MCF 10A (cell line): ENCODE measurements at regions not wholly inside any gene's neighbourhood (a gene's known extent, or its start where the extent isn't known, plus 50 kb on each side); places are given as distances from the start of the nearest gene placed in this dataset.

Experiments
- BruUV-seq: library from RNA; stranded (reverse); fragments of 400-500 nt; replicated peaks from 2 replicates; lab custom pipeline; 2021; lab: Mats Ljungman, UMichigan
- CTCF ChIA-PET: fragments of 300-600 bp; sonication (Branson Sonifier 250); formaldehyde crosslinking; extraction: SDS; loops from one replicate; lab custom pipeline; 2021; ENCODE audit warnings: antibody characterized with exemption, inconsistent platforms; lab: Yijun Ruan, JAX
- POLR2A ChIA-PET: fragments of 300-600, 350-650 bp; sonication (Branson Sonifier 250); formaldehyde crosslinking; extraction: SDS; loops from one replicate; lab custom pipeline; 2020; ENCODE audit warnings: antibody characterized with exemption, inconsistent platforms; lab: Yijun Ruan, JAX
- DNase-seq: peaks from one replicate; pipeline ENCODE4 v3.0.0-alpha.2; 2018; ENCODE audit not compliant: unreplicated experiment
- H3K27ac Mint-ChIP-seq: one replicate; pipeline ENCODE4 v1.8.0; 2022; ENCODE audit warnings: mild to moderate bottlenecking, low read depth, mixed read lengths; ENCODE audit not compliant: unreplicated experiment
- H3K27me3 Mint-ChIP-seq: one replicate; pipeline ENCODE4 v1.8.0; 2022; ENCODE audit warnings: mixed read lengths; ENCODE audit not compliant: insufficient read depth, unreplicated experiment
- H3K36me3 Mint-ChIP-seq: one replicate; pipeline ENCODE4 v1.8.0; 2022; ENCODE audit warnings: mild to moderate bottlenecking, moderate library complexity, mixed read lengths; ENCODE audit not compliant: insufficient read depth, unreplicated experiment
- H3K4me1 Mint-ChIP-seq: one replicate; pipeline ENCODE4 v1.8.0; 2022; ENCODE audit warnings: mixed read lengths; ENCODE audit not compliant: insufficient read depth, unreplicated experiment
- H3K4me3 Mint-ChIP-seq: one replicate; pipeline ENCODE4 v1.8.0; 2022; ENCODE audit warnings: mild to moderate bottlenecking, moderate library complexity, mixed read lengths; ENCODE audit not compliant: unreplicated experiment
- H3K9me3 Mint-ChIP-seq: one replicate; pipeline ENCODE4 v1.8.0; 2022; ENCODE audit warnings: mixed read lengths; ENCODE audit not compliant: unreplicated experiment
- CTCF ChIP-seq: fragments of 200-600 bp; IDR thresholded peaks from one replicate; pipeline ENCODE4 v1.8.0; 2022; ENCODE audit warnings: antibody characterized with exemption, mild to moderate bottlenecking; ENCODE audit not compliant: unreplicated experiment
- intact Hi-C: fragments of 100-400 bp; cut with micrococcal nuclease; formaldehyde crosslinking; loops from 2 replicates; pipeline ENCODE4 v1.14.1; 2022

- DNase-seq = no peak
- ChIA-PET POLR2A (interaction anchor here (0.9 to 1.3 kb wide), 3 partner anchors 10 to 312 kb away, joined by 3 to 4 read pairs (median 3); partner anchors contain the start of gene TGFBR2), CTCF (interaction anchor here (1.0 kb wide), 1 partner anchor 8 kb away, joined by 3 read pairs; no protein-coding TSS in a partner anchor)
- Mint-ChIP-seq H3K27ac (no peak overlapping the region), H3K4me3 (no peak overlapping the region), H3K9me3 (peaks cover 7% of the 10 kb centered on the region), H3K36me3 (no peaks in the 10 kb centered on the region), H3K4me1 (peaks cover 23% of the 10 kb centered on the region), H3K27me3 (no peaks in the 10 kb centered on the region)
- intact Hi-C loops = no loop called here
- no TSS peak for BruUV-seq
- no peak for TF ChIP-seq CTCF
Measured at GRCh38 chr3:30294241-30294667, 312.1 kb upstream of the TGFBR2 start.

- no TSS peak for BruUV-seq
- peaks cover 36% of the 10 kb centered on the region for H3K4me1 Mint-ChIP-seq
- intact Hi-C loops = no loop called here
- POLR2A ChIA-PET = interaction anchor here (1.0 to 1.2 kb wide), 2 partner anchors 9 to 11 kb away, joined by 3 to 5 read pairs; no protein-coding TSS in a partner anchor
- TF ChIP-seq CTCF = no peak
- no peaks in the 10 kb centered on the region for H3K27me3 Mint-ChIP-seq
- no peak overlapping the region for H3K27ac Mint-ChIP-seq
- H3K36me3 Mint-ChIP-seq = peaks cover 7% of the 10 kb centered on the region
- peaks cover 7% of the 10 kb centered on the region for H3K9me3 Mint-ChIP-seq
- CTCF ChIA-PET = no interaction called here
- H3K4me3 Mint-ChIP-seq = no peak overlapping the region
- no peak for DNase-seq
Measured at GRCh38 chr3:30297112-30297511, 309.3 kb upstream of the TGFBR2 start.

DNA sequence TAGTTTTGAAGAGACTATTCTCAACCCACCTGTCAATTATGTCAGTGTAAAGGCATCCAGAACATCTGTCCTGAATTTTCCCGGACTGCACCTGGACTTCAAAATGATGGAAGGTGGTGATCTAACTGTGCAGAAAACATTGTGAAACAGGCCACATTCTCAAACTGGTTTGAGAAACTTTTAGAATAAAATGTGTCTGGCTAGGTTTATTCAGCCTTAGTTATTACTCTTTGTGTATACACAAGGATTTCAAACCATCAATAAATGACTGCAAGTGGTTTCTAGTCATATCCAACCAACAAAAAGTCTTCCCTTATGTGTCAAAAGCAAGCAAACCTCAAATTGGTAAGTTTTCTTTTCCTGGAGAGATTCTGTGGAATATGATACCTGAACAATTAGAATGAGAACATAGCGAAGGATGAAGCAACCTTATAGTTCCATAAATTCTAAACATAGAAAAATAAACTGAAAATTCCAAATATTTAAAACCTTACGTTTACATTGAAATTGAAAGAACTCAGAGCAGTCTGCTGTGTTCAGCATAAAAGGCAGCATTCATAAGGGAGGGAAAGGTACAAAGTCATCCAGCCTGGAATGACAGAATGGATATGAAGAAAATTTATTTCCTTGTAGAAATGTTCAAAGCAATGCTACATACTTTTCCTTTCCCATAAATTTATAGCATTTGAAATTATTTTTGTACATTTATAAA lies 306.6 kb upstream of the TGFBR2 start:
- peaks cover 7% of the 10 kb centered on the region for H3K36me3 Mint-ChIP-seq
- BruUV-seq = no TSS peak
- ChIA-PET POLR2A (interaction anchor here (1.3 kb wide), 1 partner anchor 10 kb away, joined by 4 read pairs; no protein-coding TSS in a partner anchor), CTCF (no interaction called here)
- peaks cover 7% of the 10 kb centered on the region for H3K9me3 Mint-ChIP-seq
- H3K27ac Mint-ChIP-seq = peak overlapping the region; percentile 46
- no peak overlapping the region for H3K4me3 Mint-ChIP-seq
- no peaks in the 10 kb centered on the region for H3K27me3 Mint-ChIP-seq
- intact Hi-C loops = no loop called here
- TF ChIP-seq CTCF = no peak
- peaks cover 31% of the 10 kb centered on the region for H3K4me1 Mint-ChIP-seq
- DNase-seq = no peak

GRCh38 chr3:30300809-30301208 lies 305.6 kb upstream of the TGFBR2 start:
- Mint-ChIP-seq H3K4me3 (no peak overlapping the region), H3K27me3 (no peaks in the 10 kb centered on the region), H3K4me1 (peaks cover 32% of the 10 kb centered on the region), H3K36me3 (peaks cover 7% of the 10 kb centered on the region), H3K27ac (no peak overlapping the region), H3K9me3 (peaks cover 14% of the 10 kb centered on the region)
- DNase-seq = no peak
- POLR2A ChIA-PET = interaction anchor here (1.0 to 2.1 kb wide), 2 partner anchors 13 to 306 kb away, joined by 4 to 12 read pairs; no protein-coding TSS in a partner anchor
- TF ChIP-seq CTCF = no peak
- BruUV-seq = no TSS peak
- intact Hi-C loops = no loop called here
- CTCF ChIA-PET = no interaction called here
